ENCODE measurements at regions not wholly inside any gene's neighbourhood (a gene's known extent, or its start where the extent isn't known, plus 50 kb on each side); places are given as distances from the start of the nearest gene placed in this dataset.

GRCh38 chr11:122004446-122004845, 111.6 kb downstream of the BLID start:
- Histone ChIP-seq H4K8ac (ENCODE audit: low read depth, low read length) (no peak overlapping the region), H2BK5ac (ENCODE audit: low read depth, low read length, poor library complexity) (no peak overlapping the region), H3K18ac (ENCODE audit: low read length) (no peak overlapping the region), H3K9ac (ENCODE audit: low read length) (no peak overlapping the region), H2AK5ac (ENCODE audit: low read length) (no peak overlapping the region), H4K91ac (ENCODE audit: low read depth, low read length) (no peak overlapping the region), H3K36me3 (ENCODE audit: control insufficient read depth in 1 of 2, insufficient read depth in 2 of 2, low read length in 2 of 2) (no peaks in the 10 kb centered on the region), H3K79me1 (ENCODE audit: low read length) (no peaks in the 10 kb centered on the region), H2BK120ac (ENCODE audit: insufficient read depth, low read length, poor library complexity) (no peak overlapping the region), H3K14ac (ENCODE audit: low read length) (no peak overlapping the region), H3K27me3 (ENCODE audit: insufficient read depth, low read length) (no peaks in the 10 kb centered on the region), H3K23ac (ENCODE audit: low read length) (no peak overlapping the region), H2BK12ac (ENCODE audit: low read length) (no peak overlapping the region), H3K4me2 (ENCODE audit: low read length) (no peak overlapping the region), H3K9me3 (ENCODE audit: insufficient read depth, low read depth, low read length) (no peaks in the 10 kb centered on the region), H3K4me1 (ENCODE audit: control insufficient read depth in 1 of 2, insufficient read depth in 2 of 2, low read length in 2 of 2) (no peaks in the 10 kb centered on the region), H3K79me2 (ENCODE audit: control insufficient read depth, insufficient read depth, low read length, poor library complexity) (no peaks in the 10 kb centered on the region), H2AFZ (ENCODE audit: insufficient read depth, low read length, poor library complexity) (no peak overlapping the region), H4K12ac (ENCODE audit: low read depth, low read length) (no peak overlapping the region), H3K27ac (ENCODE audit: low read depth, low read length) (no peak overlapping the region), H3K4ac (ENCODE audit: low read depth, low read length) (no peak overlapping the region), H3K4me3 (ENCODE audit: low read depth, low read length) (no peak overlapping the region)
- WGBS (ENCODE audit: extremely low coverage, insufficient coverage, insufficient read length) = no CpG with 5 or more reads among the region's 1 CpG
- no peak for DNase-seq

GRCh38 chr11:122002926-122003325, 113.1 kb downstream of the BLID start:
- Histone ChIP-seq H2BK12ac (ENCODE audit: low read length) (no peak overlapping the region), H3K79me2 (ENCODE audit: control insufficient read depth, insufficient read depth, low read length, poor library complexity) (no peaks in the 10 kb centered on the region), H3K4me1 (ENCODE audit: control insufficient read depth in 1 of 2, insufficient read depth in 2 of 2, low read length in 2 of 2) (no peaks in the 10 kb centered on the region), H4K8ac (ENCODE audit: low read depth, low read length) (no peak overlapping the region), H4K91ac (ENCODE audit: low read depth, low read length) (no peak overlapping the region), H3K23ac (ENCODE audit: low read length) (no peak overlapping the region), H3K36me3 (ENCODE audit: control insufficient read depth in 1 of 2, insufficient read depth in 2 of 2, low read length in 2 of 2) (no peaks in the 10 kb centered on the region), H2BK5ac (ENCODE audit: low read depth, low read length, poor library complexity) (no peak overlapping the region), H3K14ac (ENCODE audit: low read length) (no peak overlapping the region), H3K4ac (ENCODE audit: low read depth, low read length) (no peak overlapping the region), H4K12ac (ENCODE audit: low read depth, low read length) (no peak overlapping the region), H3K9me3 (ENCODE audit: insufficient read depth, low read depth, low read length) (no peaks in the 10 kb centered on the region), H3K27ac (ENCODE audit: low read depth, low read length) (no peak overlapping the region), H3K79me1 (ENCODE audit: low read length) (no peaks in the 10 kb centered on the region), H3K27me3 (ENCODE audit: insufficient read depth, low read length) (no peaks in the 10 kb centered on the region), H2AK5ac (ENCODE audit: low read length) (no peak overlapping the region), H3K9ac (ENCODE audit: low read length) (no peak overlapping the region), H3K18ac (ENCODE audit: low read length) (no peak overlapping the region), H3K4me2 (ENCODE audit: low read length) (no peak overlapping the region), H3K4me3 (ENCODE audit: low read depth, low read length) (no peak overlapping the region), H2BK120ac (ENCODE audit: insufficient read depth, low read length, poor library complexity) (no peak overlapping the region), H2AFZ (ENCODE audit: insufficient read depth, low read length, poor library complexity) (no peak overlapping the region)
- no peak for DNase-seq
- no CpG with 5 or more reads among the region's 1 CpG for WGBS (ENCODE audit: extremely low coverage, insufficient coverage, insufficient read length)

- WGBS (ENCODE audit: extremely low coverage, insufficient coverage, insufficient read length) = no CpG with 5 or more reads among the region's 1 CpG
- no peak overlapping the region for H3K4me3 ChIP-seq (ENCODE audit: low read depth, low read length)
- H3K23ac ChIP-seq (ENCODE audit: low read length) = no peak overlapping the region
- H3K4me2 ChIP-seq (ENCODE audit: low read length) = no peak overlapping the region
- H3K18ac ChIP-seq (ENCODE audit: low read length) = no peak overlapping the region
- no peak overlapping the region for H4K12ac ChIP-seq (ENCODE audit: low read depth, low read length)
- H3K79me2 ChIP-seq (ENCODE audit: control insufficient read depth, insufficient read depth, low read length, poor library complexity) = no peaks in the 10 kb centered on the region
- H3K79me1 ChIP-seq (ENCODE audit: low read length) = no peaks in the 10 kb centered on the region
- H2AK5ac ChIP-seq (ENCODE audit: low read length) = no peak overlapping the region
- no peak overlapping the region for H4K8ac ChIP-seq (ENCODE audit: low read depth, low read length)
- H2BK12ac ChIP-seq (ENCODE audit: low read length) = no peak overlapping the region
- H3K14ac ChIP-seq (ENCODE audit: low read length) = no peak overlapping the region
- H3K4ac ChIP-seq (ENCODE audit: low read depth, low read length) = no peak overlapping the region
- no peak overlapping the region for H4K91ac ChIP-seq (ENCODE audit: low read depth, low read length)
- no peak overlapping the region for H2BK120ac ChIP-seq (ENCODE audit: insufficient read depth, low read length, poor library complexity)
- no peak overlapping the region for H3K9ac ChIP-seq (ENCODE audit: low read length)
- H2BK5ac ChIP-seq (ENCODE audit: low read depth, low read length, poor library complexity) = no peak overlapping the region
- no peak overlapping the region for H3K27ac ChIP-seq (ENCODE audit: low read depth, low read length)
- H3K27me3 ChIP-seq (ENCODE audit: insufficient read depth, low read length) = no peaks in the 10 kb centered on the region
- H3K4me1 ChIP-seq (ENCODE audit: control insufficient read depth in 1 of 2, insufficient read depth in 2 of 2, low read length in 2 of 2) = no peaks in the 10 kb centered on the region
- H3K36me3 ChIP-seq (ENCODE audit: control insufficient read depth in 1 of 2, insufficient read depth in 2 of 2, low read length in 2 of 2) = no peaks in the 10 kb centered on the region
- no peak for DNase-seq
- H3K9me3 ChIP-seq (ENCODE audit: insufficient read depth, low read depth, low read length) = no peaks in the 10 kb centered on the region
- H2AFZ ChIP-seq (ENCODE audit: insufficient read depth, low read length, poor library complexity) = no peak overlapping the region
Measured at GRCh38 chr11:122002047-122002446, 114.0 kb downstream of the BLID start.

GRCh38 chr11:121999651-122000050, 116.4 kb downstream of the BLID start:
- no peak overlapping the region for H4K91ac ChIP-seq (ENCODE audit: low read depth, low read length)
- no peaks in the 10 kb centered on the region for H3K79me1 ChIP-seq (ENCODE audit: low read length)
- H3K4me2 ChIP-seq (ENCODE audit: low read length) = no peak overlapping the region
- H2AFZ ChIP-seq (ENCODE audit: insufficient read depth, low read length, poor library complexity) = no peak overlapping the region
- no peaks in the 10 kb centered on the region for H3K9me3 ChIP-seq (ENCODE audit: insufficient read depth, low read depth, low read length)
- no peak overlapping the region for H4K12ac ChIP-seq (ENCODE audit: low read depth, low read length)
- no peaks in the 10 kb centered on the region for H3K27me3 ChIP-seq (ENCODE audit: insufficient read depth, low read length)
- H3K4me1 ChIP-seq (ENCODE audit: control insufficient read depth in 1 of 2, insufficient read depth in 2 of 2, low read length in 2 of 2) = no peaks in the 10 kb centered on the region
- H2BK12ac ChIP-seq (ENCODE audit: low read length) = no peak overlapping the region
- no peak overlapping the region for H2BK120ac ChIP-seq (ENCODE audit: insufficient read depth, low read length, poor library complexity)
- no peak overlapping the region for H3K18ac ChIP-seq (ENCODE audit: low read length)
- no CpG with 5 or more reads among the region's 2 CpGs for WGBS (ENCODE audit: extremely low coverage, insufficient coverage, insufficient read length)
- no peak overlapping the region for H3K4me3 ChIP-seq (ENCODE audit: low read depth, low read length)
- H3K9ac ChIP-seq (ENCODE audit: low read length) = no peak overlapping the region
- H3K36me3 ChIP-seq (ENCODE audit: control insufficient read depth in 1 of 2, insufficient read depth in 2 of 2, low read length in 2 of 2) = no peaks in the 10 kb centered on the region
- H2AK5ac ChIP-seq (ENCODE audit: low read length) = no peak overlapping the region
- no peak for DNase-seq
- H4K8ac ChIP-seq (ENCODE audit: low read depth, low read length) = no peak overlapping the region
- no peak overlapping the region for H3K27ac ChIP-seq (ENCODE audit: low read depth, low read length)
- no peaks in the 10 kb centered on the region for H3K79me2 ChIP-seq (ENCODE audit: control insufficient read depth, insufficient read depth, low read length, poor library complexity)
- no peak overlapping the region for H3K4ac ChIP-seq (ENCODE audit: low read depth, low read length)
- no peak overlapping the region for H3K14ac ChIP-seq (ENCODE audit: low read length)
- H2BK5ac ChIP-seq (ENCODE audit: low read depth, low read length, poor library complexity) = no peak overlapping the region
- no peak overlapping the region for H3K23ac ChIP-seq (ENCODE audit: low read length)
